Mesenchymal stem cell (in vitro differentiated cells and primary cell): ENCODE measurements at regions not wholly inside any gene's neighbourhood (a gene's known extent, or its start where the extent isn't known, plus 50 kb on each side); places are given as distances from the start of the nearest gene placed in this dataset.
"Not testable (repeated sequence)": the region's sequence is repeated elsewhere in the genome, so short reads cannot be mapped to it uniquely, and the experiment has no call there.

Experiments used
- DNase-seq: peaks from one replicate; pipeline ENCODE4 v3.0.0-alpha.2; 2013
- H2AFZ ChIP-seq: one replicate; pipeline ENCODE4 v1.6.1; 2013; ENCODE audit warnings: low read depth, mild to moderate bottlenecking, control low read depth, inconsistent platforms, low read length, moderate library complexity
- H2AK5ac ChIP-seq: 2 replicates; pipeline ENCODE4 v1.6.1; 2013; ENCODE audit warnings: low read length, moderate library complexity, mild to moderate bottlenecking, inconsistent platforms; ENCODE audit not compliant: severe bottlenecking
- H2BK120ac ChIP-seq: one replicate; pipeline ENCODE4 v1.6.1; 2013; ENCODE audit warnings: low read depth, mild to moderate bottlenecking, inconsistent platforms, low read length, moderate library complexity
- H2BK12ac ChIP-seq, 2 experiments: one replicate each; pipeline ENCODE4 v1.6.1; 2013; ENCODE audit warnings: inconsistent platforms in 2 of 2, low read length in 2 of 2, mild to moderate bottlenecking in 2 of 2, moderate library complexity in 2 of 2, control low read depth in 1 of 2
- H2BK15ac ChIP-seq: one replicate; pipeline ENCODE4 v1.6.1; 2013; ENCODE audit warnings: mild to moderate bottlenecking, low read depth, inconsistent platforms; ENCODE audit not compliant: poor library complexity, severe bottlenecking
- H2BK5ac ChIP-seq: 2 replicates; pipeline ENCODE4 v1.6.1; 2013; ENCODE audit warnings: low read depth, mild to moderate bottlenecking, low read length, control low read depth, inconsistent platforms; ENCODE audit not compliant: poor library complexity, severe bottlenecking
- H3K14ac ChIP-seq, 2 experiments: one replicate each; pipeline ENCODE4 v1.6.1; 2013; ENCODE audit warnings: inconsistent platforms in 2 of 2, low read length in 2 of 2, control low read depth in 1 of 2, mild to moderate bottlenecking in 1 of 2, moderate library complexity in 1 of 2
- H3K18ac ChIP-seq, 2 experiments: one replicate each; pipeline ENCODE4 v1.6.1; 2013; ENCODE audit warnings: inconsistent platforms in 2 of 2, low read length in 2 of 2, control low read depth in 1 of 2, low read depth in 1 of 2, mild to moderate bottlenecking in 1 of 2
- H3K23ac ChIP-seq, 2 experiments: one replicate each; pipeline ENCODE4 v1.6.1; 2013; ENCODE audit warnings: inconsistent platforms in 2 of 2, low read length in 2 of 2, mild to moderate bottlenecking in 2 of 2, moderate library complexity in 2 of 2, control low read depth in 1 of 2
- H3K27ac ChIP-seq: 2 replicates; pipeline ENCODE4 v1.5.1; 2013; ENCODE audit warnings: mild to moderate bottlenecking, moderate library complexity, low read length, control low read depth, inconsistent platforms; ENCODE audit not compliant: poor library complexity, severe bottlenecking
- H3K27me3 ChIP-seq, 2 experiments: 2 replicates each; pipeline versions ENCODE4 v1.6.1 to v1.7.0; 2013; ENCODE audit warnings: low read length in 2 of 2, mild to moderate bottlenecking in 2 of 2, moderate library complexity in 2 of 2, control low read depth in 1 of 2, inconsistent platforms in 1 of 2; ENCODE audit not compliant: control insufficient read depth in 1 of 2, insufficient read depth in 1 of 2
- H3K36me3 ChIP-seq, 2 experiments: 2 replicates each; pipeline versions ENCODE4 v1.6.1 to v1.7.0; 2013; ENCODE audit warnings: low read length in 2 of 2, control low read depth in 1 of 2, inconsistent platforms in 1 of 2, low read depth in 1 of 2, mild to moderate bottlenecking in 1 of 2; ENCODE audit not compliant: insufficient read depth in 2 of 2, control insufficient read depth in 1 of 2
- H3K4ac ChIP-seq, 2 experiments: one replicate each; pipeline ENCODE4 v1.6.1; 2013; ENCODE audit warnings: inconsistent platforms in 2 of 2, low read length in 2 of 2, mild to moderate bottlenecking in 2 of 2, moderate library complexity in 2 of 2, control low read depth in 1 of 2, low read depth in 1 of 2
- H3K4me1 ChIP-seq: 2 replicates; pipeline ENCODE4 v1.6.1; 2013; ENCODE audit warnings: low read depth, low read length, control low read depth; ENCODE audit not compliant: control insufficient read depth, insufficient read depth
- H3K4me2 ChIP-seq: 2 replicates; pipeline ENCODE4 v1.6.1; 2013; ENCODE audit warnings: low read length, mild to moderate bottlenecking, inconsistent platforms; ENCODE audit not compliant: poor library complexity, severe bottlenecking
- H3K4me3 ChIP-seq, 2 experiments: 2 replicates each; pipeline versions ENCODE4 v1.5.1 to v1.7.0; 2013; ENCODE audit warnings: low read length in 2 of 2, mild to moderate bottlenecking in 2 of 2, control low read depth in 1 of 2, low read depth in 1 of 2; ENCODE audit not compliant: insufficient read depth in 1 of 2
- H3K79me1 ChIP-seq: replicated peaks from 2 replicates; pipeline ENCODE4 v1.6.1; 2013; ENCODE audit warnings: mild to moderate bottlenecking, control low read depth, low read length, inconsistent platforms; ENCODE audit not compliant: poor library complexity, severe bottlenecking
- H3K9ac ChIP-seq: 2 replicates; pipeline ENCODE4 v1.7.0; 2013; ENCODE audit warnings: mild to moderate bottlenecking, low read length, moderate library complexity
- H3K9me3 ChIP-seq: 2 replicates; pipeline ENCODE4 v1.7.0; 2013; ENCODE audit warnings: mild to moderate bottlenecking, low read length; ENCODE audit not compliant: control insufficient read depth
- H4K8ac ChIP-seq: one replicate; pipeline ENCODE4 v1.6.1; 2013; ENCODE audit warnings: inconsistent platforms, mild to moderate bottlenecking, low read length, moderate library complexity
- H4K91ac ChIP-seq: one replicate; pipeline ENCODE4 v1.6.1; 2013; ENCODE audit warnings: mild to moderate bottlenecking, low read length, inconsistent platforms
- WGBS: methylation state at CpG from one replicate; pipeline ENCODE4 v1.1.7; 2013; ENCODE audit warnings: mixed read lengths; 5-methylcytosine and 5-hydroxymethylcytosine counted together

GRCh38 chr14:48568252-48568651 lies 892.8 kb upstream of the MDGA2 start:
- WGBS: 100% methylated on average over 1 of the region's 1 CpG
- no peak overlapping the region for H2BK120ac ChIP-seq
- H3K9ac ChIP-seq: no peak overlapping the region
- no peak overlapping the region for H4K8ac ChIP-seq
- no peak overlapping the region for H2AFZ ChIP-seq
- H3K4ac ChIP-seq: no peak overlapping the region
- no peak overlapping the region for H2BK12ac ChIP-seq
- H2BK15ac ChIP-seq: no peak overlapping the region
- DNase-seq: no peak
- no peak overlapping the region for H2AK5ac ChIP-seq
- H3K4me1 ChIP-seq: no peaks in the 10 kb centered on the region
- H2BK5ac ChIP-seq: no peak overlapping the region
- H3K18ac ChIP-seq: no peak overlapping the region
- no peak overlapping the region for H3K14ac ChIP-seq
- no peak overlapping the region for H3K27ac ChIP-seq
- no peak overlapping the region for H4K91ac ChIP-seq
- no peaks in the 10 kb centered on the region for H3K36me3 ChIP-seq
- H3K23ac ChIP-seq: no peak overlapping the region
- H3K27me3 ChIP-seq: no peaks in the 10 kb centered on the region
- no peak overlapping the region for H3K4me3 ChIP-seq
- peaks cover 14% of the 10 kb centered on the region for H3K9me3 ChIP-seq
- H3K4me2 ChIP-seq: no peak overlapping the region
- H3K79me1 ChIP-seq: no peaks in the 10 kb centered on the region

- H3K4ac ChIP-seq: no peak overlapping the region
- H4K8ac ChIP-seq: no peak overlapping the region
- H2AFZ ChIP-seq: no peak overlapping the region
- H4K91ac ChIP-seq: no peak overlapping the region
- no peak overlapping the region for H2AK5ac ChIP-seq
- no peak overlapping the region for H2BK12ac ChIP-seq
- H3K14ac ChIP-seq: no peak overlapping the region
- WGBS: 65% methylated on average over 3 of the region's 3 CpGs
- no peaks in the 10 kb centered on the region for H3K4me1 ChIP-seq
- no peaks in the 10 kb centered on the region for H3K79me1 ChIP-seq
- DNase-seq: no peak
- no peak overlapping the region for H2BK5ac ChIP-seq
- no peaks in the 10 kb centered on the region for H3K36me3 ChIP-seq
- no peak overlapping the region for H3K9ac ChIP-seq
- no peak overlapping the region for H2BK15ac ChIP-seq
- H3K4me2 ChIP-seq: no peak overlapping the region
- H3K27ac ChIP-seq: no peak overlapping the region
- H3K27me3 ChIP-seq: no peaks in the 10 kb centered on the region
- no peak overlapping the region for H3K18ac ChIP-seq
- H2BK120ac ChIP-seq: no peak overlapping the region
- no peak overlapping the region for H3K4me3 ChIP-seq
- no peak overlapping the region for H3K23ac ChIP-seq
- H3K9me3 ChIP-seq: peaks cover 11% of the 10 kb centered on the region
Observed at GRCh38 chr14:48563489-48563888, 888.1 kb upstream of the MDGA2 start.

- not testable (repeated sequence) for H3K4me2 ChIP-seq, H2BK5ac ChIP-seq, H3K27me3 ChIP-seq, H4K91ac ChIP-seq, H3K18ac ChIP-seq, H3K4me3 ChIP-seq, H2AFZ ChIP-seq, H3K9ac ChIP-seq, H3K23ac ChIP-seq, DNase-seq, H3K36me3 ChIP-seq, H3K27ac ChIP-seq, H3K14ac ChIP-seq, H2BK120ac ChIP-seq, H3K4ac ChIP-seq, H2AK5ac ChIP-seq, H3K4me1 ChIP-seq, H4K8ac ChIP-seq, H3K79me1 ChIP-seq, H2BK15ac ChIP-seq, H2BK12ac ChIP-seq
- WGBS: 51% methylated on average over 3 of the region's 3 CpGs
- peaks cover 14% of the 10 kb centered on the region for H3K9me3 ChIP-seq
Observed at GRCh38 chr14:48561438-48561837, 886.0 kb upstream of the MDGA2 start.

- no peaks in the 10 kb centered on the region for H3K27me3 ChIP-seq
Observed at GRCh38 chr14:48560421-48560820, 885.0 kb upstream of the MDGA2 start.

More at GRCh38 chr14:48560421-48560820, 885.0 kb upstream of the MDGA2 start:
- H3K27ac ChIP-seq: no peak overlapping the region
- no peak overlapping the region for H2BK12ac ChIP-seq
- no peaks in the 10 kb centered on the region for H3K4me1 ChIP-seq
- no peak overlapping the region for H4K91ac ChIP-seq
- H3K9ac ChIP-seq: no peak overlapping the region
- H3K4me3 ChIP-seq: no peak overlapping the region
- no peaks in the 10 kb centered on the region for H3K36me3 ChIP-seq
- no peak overlapping the region for H3K23ac ChIP-seq
- no peak overlapping the region for H3K4me2 ChIP-seq
- no peak overlapping the region for H3K4ac ChIP-seq
- no peak overlapping the region for H2BK5ac ChIP-seq
- peak; percentile 33 for DNase-seq
- no CpG with 5 or more reads among the region's 4 CpGs for WGBS
- H2BK15ac ChIP-seq: no peak overlapping the region
- H3K14ac ChIP-seq: no peak overlapping the region
- H2AFZ ChIP-seq: no peak overlapping the region
- no peak overlapping the region for H2AK5ac ChIP-seq
- H3K9me3 ChIP-seq: peaks cover 17% of the 10 kb centered on the region
- no peak overlapping the region for H3K18ac ChIP-seq
- no peak overlapping the region for H4K8ac ChIP-seq
- H3K79me1 ChIP-seq: no peaks in the 10 kb centered on the region
- H2BK120ac ChIP-seq: no peak overlapping the region
